ENCODE measurements at regions not wholly inside any gene's neighbourhood (a gene's known extent, or its start where the extent isn't known, plus 50 kb on each side); places are given as distances from the start of the nearest gene placed in this dataset.

- no peak for DNase-seq (ENCODE audit: low read depth)
- TF ChIP-seq MYC (IDR thresholded peaks at IDR 0.05; ENCODE audit: low read depth, low read length), result no peak
- TF ChIP-seq CTCF (IDR thresholded peaks at IDR 0.05; ENCODE audit: low read depth, low read length), result no peak
- TF ChIP-seq MAX (IDR thresholded peaks at IDR 0.05; ENCODE audit: low read depth, low read length), result no peak
- no peak for TF ChIP-seq POLR2A (IDR thresholded peaks at IDR 0.05; ENCODE audit: extremely low read depth, insufficient read length)
- H3K4me3 ChIP-seq (ENCODE audit: low read depth, low read length), result no peak overlapping the region
These were observed 449.5 kb downstream of the BCAT1 start for GRCh38 chr12:24499151-24500146.

GRCh38 chr12:24496755-24497154 is 452.1 kb downstream of the BCAT1 start:
- no peak for DNase-seq (ENCODE audit: low read depth)
- TF ChIP-seq POLR2A (IDR thresholded peaks at IDR 0.05; ENCODE audit: extremely low read depth, insufficient read length) (no peak), MYC (IDR thresholded peaks at IDR 0.05; ENCODE audit: low read depth, low read length) (no peak), MAX (IDR thresholded peaks at IDR 0.05; ENCODE audit: low read depth, low read length) (no peak), CTCF (IDR thresholded peaks at IDR 0.05; ENCODE audit: low read depth, low read length) (no peak)
- H3K4me3 ChIP-seq (ENCODE audit: low read depth, low read length), result no peak overlapping the region

GRCh38 chr12:24494401-24494800 is 454.5 kb downstream of the BCAT1 start:
- no peak for DNase-seq (ENCODE audit: low read depth)
- no peak for TF ChIP-seq MYC (IDR thresholded peaks at IDR 0.05; ENCODE audit: low read depth, low read length)
- no peak for TF ChIP-seq CTCF (IDR thresholded peaks at IDR 0.05; ENCODE audit: low read depth, low read length)
- no peak for TF ChIP-seq MAX (IDR thresholded peaks at IDR 0.05; ENCODE audit: low read depth, low read length)
- TF ChIP-seq POLR2A (IDR thresholded peaks at IDR 0.05; ENCODE audit: extremely low read depth, insufficient read length), result no peak
- no peak overlapping the region for H3K4me3 ChIP-seq (ENCODE audit: low read depth, low read length)

GRCh38 chr12:24491968-24492367 is 456.9 kb downstream of the BCAT1 start:
- H3K4me3 ChIP-seq (ENCODE audit: low read depth, low read length), result no peak overlapping the region
- TF ChIP-seq POLR2A (IDR thresholded peaks at IDR 0.05; ENCODE audit: extremely low read depth, insufficient read length) (no peak), MAX (IDR thresholded peaks at IDR 0.05; ENCODE audit: low read depth, low read length) (no peak), MYC (IDR thresholded peaks at IDR 0.05; ENCODE audit: low read depth, low read length) (no peak), CTCF (IDR thresholded peaks at IDR 0.05; ENCODE audit: low read depth, low read length) (no peak)
- peak; percentile 58 for DNase-seq (ENCODE audit: low read depth)

GRCh38 chr12:24489939-24490338 is 459.0 kb downstream of the BCAT1 start:
- no peak overlapping the region for H3K4me3 ChIP-seq (ENCODE audit: low read depth, low read length)

More at GRCh38 chr12:24489939-24490338, 459.0 kb downstream of the BCAT1 start:
- no peak for DNase-seq (ENCODE audit: low read depth)
- TF ChIP-seq POLR2A (IDR thresholded peaks at IDR 0.05; ENCODE audit: extremely low read depth, insufficient read length) (no peak), MYC (IDR thresholded peaks at IDR 0.05; ENCODE audit: low read depth, low read length) (no peak), CTCF (IDR thresholded peaks at IDR 0.05; ENCODE audit: low read depth, low read length) (no peak), MAX (IDR thresholded peaks at IDR 0.05; ENCODE audit: low read depth, low read length) (no peak)

Data from NB4 (cell line).